SK-N-MC (cell line): ENCODE measurements at regions not wholly inside any gene's neighbourhood (a gene's known extent, or its start where the extent isn't known, plus 50 kb on each side); places are given as distances from the start of the nearest gene placed in this dataset.

Experiments
- DNase-seq: peaks from one replicate; pipeline ENCODE4 v3.0.0-alpha.2; 2011; ENCODE audit warnings: low read depth, low spot score
- H3K27ac ChIP-seq: fragments of 200-600 bp; sonication (generic); 2 replicates; pipeline ENCODE4 v1.5.1; 2016; ENCODE audit warnings: mixed run types
- H3K36me3 ChIP-seq: fragments of 200-600 bp; sonication (generic); 2 replicates; pipeline ENCODE4 v1.6.1; 2017; ENCODE audit warnings: antibody characterized with exemption, low read length, mixed read lengths; ENCODE audit not compliant: insufficient read depth
- H3K4me3 ChIP-seq: fragments of 200-600 bp; sonication (generic); 2 replicates; pipeline ENCODE4 v1.5.1; 2016
- H3K9ac ChIP-seq: fragments of 200-600 bp; sonication (generic); 2 replicates; pipeline ENCODE4 v1.8.0; 2017; ENCODE audit warnings: mixed run types, mixed read lengths; ENCODE audit not compliant: insufficient read length
- H3K9me3 ChIP-seq: fragments of 200-600 bp; sonication (generic); 2 replicates; pipeline ENCODE4 v1.6.1; 2017; ENCODE audit warnings: low read depth, mild to moderate bottlenecking, antibody characterized with exemption, low read length, moderate library complexity, mixed read lengths
- EZH2 ChIP-seq: fragments of 200-600 bp; sonication (generic); IDR thresholded peaks from one replicate; pipeline ENCODE4 v1.6.1; 2017; ENCODE audit warnings: antibody characterized with exemption
- FOXP2 ChIP-seq: optimal IDR thresholded peaks from 2 replicates; pipeline ENCODE3; 2011; ENCODE audit warnings: mild to moderate bottlenecking, moderate library complexity; ENCODE audit not compliant: insufficient read depth; ENCODE audit errors: extremely low read length, control extremely low read depth
- POLR2AphosphoS5 ChIP-seq: IDR thresholded peaks from 2 replicates; pipeline ENCODE4 v1.6.1; 2012; ENCODE audit warnings: mild to moderate bottlenecking, low read depth, low read length, borderline replicate concordance

GRCh38 chr5:56664025-56664424 is 151.3 kb upstream of the MAP3K1 start:
- no peak for DNase-seq
- no peak overlapping the region for H3K9ac ChIP-seq
- no peaks in the 10 kb centered on the region for H3K9me3 ChIP-seq
- TF ChIP-seq POLR2AphosphoS5 (no peak), FOXP2 (no peak), EZH2 (no peak)
- H3K36me3 ChIP-seq: no peaks in the 10 kb centered on the region
- no peak overlapping the region for H3K4me3 ChIP-seq
- no peak overlapping the region for H3K27ac ChIP-seq

GRCh38 chr5:56663523-56663922 is 151.8 kb upstream of the MAP3K1 start:
- Histone ChIP-seq H3K4me3 (no peak overlapping the region), H3K9me3 (no peaks in the 10 kb centered on the region), H3K9ac (no peak overlapping the region), H3K36me3 (no peaks in the 10 kb centered on the region), H3K27ac (no peak overlapping the region)
- no peak for DNase-seq
- TF ChIP-seq FOXP2: no peak
- TF ChIP-seq EZH2: no peak

DNA sequence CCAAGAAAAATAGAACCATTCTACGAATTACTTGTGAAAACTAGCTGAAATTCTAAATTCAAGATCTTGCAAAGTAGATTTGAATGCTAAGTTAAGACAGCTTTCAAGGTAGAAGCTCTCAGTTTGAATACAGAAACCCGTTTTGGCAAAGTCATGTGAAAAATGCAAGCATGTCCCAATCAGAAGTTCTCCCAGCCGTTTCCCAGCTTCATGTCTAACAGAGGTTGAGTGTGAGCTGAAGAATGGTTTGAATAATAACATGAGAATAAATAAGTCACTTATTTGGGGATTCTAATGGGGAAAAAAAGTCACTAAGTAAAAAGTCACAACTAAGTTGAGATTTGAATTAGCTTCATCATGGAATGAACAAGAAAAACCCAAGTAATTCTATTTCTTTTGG is 152.5 kb upstream of the MAP3K1 start:
- no peaks in the 10 kb centered on the region for H3K36me3 ChIP-seq
- H3K27ac ChIP-seq: no peak overlapping the region
- no peaks in the 10 kb centered on the region for H3K9me3 ChIP-seq
- H3K4me3 ChIP-seq: no peak overlapping the region
- DNase-seq: no peak
- TF ChIP-seq POLR2AphosphoS5 (no peak), EZH2 (no peak), FOXP2 (no peak)
- H3K9ac ChIP-seq: no peak overlapping the region

- TF ChIP-seq EZH2 (no peak), POLR2AphosphoS5 (no peak)
- Histone ChIP-seq H3K9me3 (no peaks in the 10 kb centered on the region), H3K9ac (no peak overlapping the region), H3K4me3 (no peak overlapping the region), H3K27ac (no peak overlapping the region), H3K36me3 (no peaks in the 10 kb centered on the region)
- no peak for DNase-seq
Measured at GRCh38 chr5:56659971-56660370, 155.4 kb upstream of the MAP3K1 start.

DNA sequence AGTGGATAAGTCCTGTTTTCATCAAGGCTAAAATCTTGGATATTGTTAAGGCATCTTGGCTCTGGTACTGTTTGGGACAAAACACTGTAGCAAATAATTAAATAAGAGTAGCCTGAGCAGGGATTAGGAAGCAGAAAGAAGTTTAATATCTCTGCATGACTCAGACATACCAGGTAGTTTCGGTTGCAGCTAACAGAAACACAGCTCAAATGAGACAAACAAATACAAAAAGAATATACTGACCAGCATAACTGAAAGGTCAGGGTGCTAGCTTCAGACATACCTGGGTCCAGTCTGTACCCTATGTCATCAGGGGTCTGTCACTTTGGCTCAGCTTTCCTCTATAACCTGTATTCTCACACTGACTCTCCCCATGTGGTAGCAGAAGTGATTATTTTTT is 156.4 kb upstream of the MAP3K1 start:
- DNase-seq: no peak
- no peak for TF ChIP-seq FOXP2
- H3K36me3 ChIP-seq: no peaks in the 10 kb centered on the region
- H3K9ac ChIP-seq: no peak overlapping the region
- no peaks in the 10 kb centered on the region for H3K9me3 ChIP-seq
- H3K27ac ChIP-seq: no peak overlapping the region
- H3K4me3 ChIP-seq: no peak overlapping the region

DNA sequence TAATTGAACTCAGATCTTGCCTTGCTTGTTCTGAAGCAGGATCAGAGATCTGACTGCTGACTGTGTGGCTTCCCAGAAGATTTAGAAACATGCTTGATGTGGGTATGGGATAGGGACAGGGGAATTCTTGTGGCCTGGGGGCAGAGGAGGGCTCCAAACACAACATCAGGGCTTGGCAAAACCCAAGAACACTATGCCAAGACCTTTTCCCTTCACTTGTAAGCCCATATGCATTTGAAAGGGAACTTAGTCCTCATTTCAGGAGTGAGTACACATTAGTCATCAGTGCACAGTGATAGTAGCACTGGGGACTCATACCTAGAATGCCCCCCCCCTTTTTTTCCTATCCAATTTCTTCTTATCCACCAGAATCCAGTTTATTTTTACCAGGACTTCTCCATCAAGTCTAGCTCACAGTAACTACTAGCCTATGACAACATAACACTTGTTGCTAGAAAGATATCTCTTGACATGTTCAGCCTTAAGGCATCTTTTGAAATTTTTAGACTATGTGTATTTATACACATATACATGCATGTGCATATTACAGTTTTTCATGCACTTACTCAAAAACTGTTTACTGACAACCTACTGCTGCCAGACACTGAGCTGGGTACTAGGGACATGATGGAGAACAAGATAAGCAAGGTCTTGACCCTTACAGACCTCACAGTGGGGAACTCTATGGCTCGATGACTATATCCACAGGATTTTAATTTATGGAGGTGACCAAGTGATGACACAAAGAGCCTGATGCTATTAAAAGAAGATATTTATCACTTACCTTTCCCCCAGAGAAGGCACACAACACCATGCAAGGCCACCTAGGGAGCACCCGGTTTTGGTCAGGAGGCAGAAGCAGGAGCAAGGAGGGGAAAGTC is 158.3 kb upstream of the MAP3K1 start:
- Histone ChIP-seq H3K9me3 (no peaks in the 10 kb centered on the region), H3K27ac (no peak overlapping the region), H3K9ac (no peak overlapping the region), H3K36me3 (no peaks in the 10 kb centered on the region), H3K4me3 (no peak overlapping the region)
- TF ChIP-seq POLR2AphosphoS5 (no peak), EZH2 (no peak), FOXP2 (no peak)
- no peak for DNase-seq

GRCh38 chr5:56651893-56652292 is 163.5 kb upstream of the MAP3K1 start:
- H3K27ac ChIP-seq: no peak overlapping the region
- H3K9me3 ChIP-seq: no peaks in the 10 kb centered on the region
- DNase-seq: no peak
- no peak overlapping the region for H3K4me3 ChIP-seq
- no peaks in the 10 kb centered on the region for H3K36me3 ChIP-seq
- TF ChIP-seq EZH2 (no peak), POLR2AphosphoS5 (no peak), FOXP2 (no peak)
- no peak overlapping the region for H3K9ac ChIP-seq

DNA sequence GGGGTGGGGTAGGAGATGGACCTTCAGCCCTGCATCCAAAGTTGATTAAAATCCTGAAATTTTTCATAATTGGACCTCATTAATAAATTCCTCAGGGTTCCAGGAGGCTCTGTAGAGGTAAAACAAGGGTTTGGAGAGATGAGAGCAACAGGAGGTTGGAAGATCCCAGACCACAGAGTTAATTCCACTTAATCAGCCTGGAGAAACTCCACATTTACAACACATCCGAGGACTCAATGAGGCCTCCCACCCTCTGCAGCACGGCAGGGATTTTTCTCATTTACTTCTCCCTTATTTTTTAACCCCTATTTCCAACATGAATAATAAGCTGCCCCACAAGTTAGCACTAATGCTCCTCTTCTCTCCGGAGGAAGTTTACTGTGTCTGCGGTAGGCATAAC is 165.0 kb upstream of the MAP3K1 start:
- TF ChIP-seq EZH2 (no peak), POLR2AphosphoS5 (no peak), FOXP2 (no peak)
- Histone ChIP-seq H3K36me3 (no peaks in the 10 kb centered on the region), H3K9ac (no peak overlapping the region), H3K4me3 (peak overlapping the region; percentile 36; the same call in 1 of the 2 replicates), H3K27ac (no peak overlapping the region; the same call in 1 of the 2 replicates), H3K9me3 (no peaks in the 10 kb centered on the region)
- no peak for DNase-seq

- no peaks in the 10 kb centered on the region for H3K36me3 ChIP-seq
- H3K4me3 ChIP-seq: peak overlapping the region; percentile 36
- no peak for TF ChIP-seq FOXP2
- TF ChIP-seq POLR2AphosphoS5: no peak
- TF ChIP-seq EZH2: no peak
- DNase-seq: peak; percentile 48
- H3K9me3 ChIP-seq: no peaks in the 10 kb centered on the region
- no peak overlapping the region for H3K9ac ChIP-seq
- H3K27ac ChIP-seq: no peak overlapping the region; the same call in 1 of the 2 replicates
Measured at GRCh38 chr5:56649569-56649968, 165.8 kb upstream of the MAP3K1 start.

- H3K4me3 ChIP-seq: no peak overlapping the region
- no peaks in the 10 kb centered on the region for H3K36me3 ChIP-seq
- H3K9ac ChIP-seq: no peak overlapping the region
- TF ChIP-seq POLR2AphosphoS5: no peak
- TF ChIP-seq EZH2: no peak
- TF ChIP-seq FOXP2: no peak
- no peak overlapping the region for H3K27ac ChIP-seq
- H3K9me3 ChIP-seq: no peaks in the 10 kb centered on the region
- no peak for DNase-seq
Measured at GRCh38 chr5:56648460-56649034, 166.8 kb upstream of the MAP3K1 start.
